ENCODE measurements at regions not wholly inside any gene's neighbourhood (a gene's known extent, or its start where the extent isn't known, plus 50 kb on each side); places are given as distances from the start of the nearest gene placed in this dataset.

GRCh38 chr14:54193871-54194270 lies 202.9 kb upstream of the CDKN3 start:
- H3K27ac ChIP-seq (ENCODE audit: control insufficient read depth, insufficient read depth, low read length): no peak overlapping the region
- no peak overlapping the region for H3K4me2 ChIP-seq (ENCODE audit: control insufficient read depth, extremely low read depth, insufficient read depth, low read depth, low read length)
- no peak for FAIRE-seq
- H3K9me3 ChIP-seq (ENCODE audit: control insufficient read depth, low read depth, low read length): no peaks in the 10 kb centered on the region
- no peak overlapping the region for H3K4me3 ChIP-seq (ENCODE audit: control insufficient read depth in 2 of 3, extremely low read depth in 1 of 3, insufficient read depth in 2 of 3, low read depth in 1 of 3, low read length in 3 of 3)
- peaks cover 27% of the 10 kb centered on the region for H3K4me1 ChIP-seq (ENCODE audit: control insufficient read depth, extremely low read depth, insufficient read depth, low read length)
- no peaks in the 10 kb centered on the region for H3K79me2 ChIP-seq (ENCODE audit: control insufficient read depth, insufficient read depth, low read length)
- H2AFZ ChIP-seq (ENCODE audit: control insufficient read depth, low read length): no peak overlapping the region
- dilution Hi-C loops (cut with MboI; ENCODE audit: extremely low pct_ligation_motif_present, low sequenced_read_pairs): no loop called here
- H3K36me3 ChIP-seq (ENCODE audit: control insufficient read depth in 2 of 2, extremely low read depth in 1 of 2, insufficient read depth in 2 of 2, low read length in 2 of 2): no peaks in the 10 kb centered on the region
- no peaks in the 10 kb centered on the region for H4K20me1 ChIP-seq (ENCODE audit: control insufficient read depth, extremely low read depth, insufficient read depth, low read length)
- no peak for DNase-seq (ENCODE audit: low read depth, low spot score)
- TF ChIP-seq CTCF (optimal IDR thresholded peaks at IDR 0.05 in 1 of 3, IDR thresholded peaks at IDR 0.05 in 1 of 3, conservative IDR thresholded peaks at IDR 0.05 in 1 of 3; ENCODE audit: extremely low read depth in 1 of 3, insufficient read depth in 2 of 3, low read length in 3 of 3) (no peak), EZH2 (IDR thresholded peaks at IDR 0.05; ENCODE audit: low read length) (no peak)
- H3K27me3 ChIP-seq (ENCODE audit: control insufficient read depth, extremely low read depth, insufficient read depth, low read length): no peaks in the 10 kb centered on the region
- H3K9me1 ChIP-seq (ENCODE audit: control insufficient read depth, extremely low read depth, insufficient read depth, low read length): no peaks in the 10 kb centered on the region
- no peak overlapping the region for H3K9ac ChIP-seq (ENCODE audit: control insufficient read depth, extremely low read depth, insufficient read depth, low read length)

- Histone ChIP-seq H3K27me3 (ENCODE audit: control insufficient read depth, extremely low read depth, insufficient read depth, low read length) (no peaks in the 10 kb centered on the region), H3K79me2 (ENCODE audit: control insufficient read depth, insufficient read depth, low read length) (no peaks in the 10 kb centered on the region), H3K9me3 (ENCODE audit: control insufficient read depth, low read depth, low read length) (no peaks in the 10 kb centered on the region), H3K36me3 (ENCODE audit: control insufficient read depth in 2 of 2, extremely low read depth in 1 of 2, insufficient read depth in 2 of 2, low read length in 2 of 2) (no peaks in the 10 kb centered on the region), H3K4me1 (ENCODE audit: control insufficient read depth, extremely low read depth, insufficient read depth, low read length) (peaks cover 21% of the 10 kb centered on the region), H3K4me3 (ENCODE audit: control insufficient read depth in 2 of 3, extremely low read depth in 1 of 3, insufficient read depth in 2 of 3, low read depth in 1 of 3, low read length in 3 of 3) (no peak overlapping the region), H2AFZ (ENCODE audit: control insufficient read depth, low read length) (no peak overlapping the region), H3K9me1 (ENCODE audit: control insufficient read depth, extremely low read depth, insufficient read depth, low read length) (no peaks in the 10 kb centered on the region), H4K20me1 (ENCODE audit: control insufficient read depth, extremely low read depth, insufficient read depth, low read length) (no peaks in the 10 kb centered on the region), H3K9ac (ENCODE audit: control insufficient read depth, extremely low read depth, insufficient read depth, low read length) (no peak overlapping the region), H3K4me2 (ENCODE audit: control insufficient read depth, extremely low read depth, insufficient read depth, low read depth, low read length) (no peak overlapping the region), H3K27ac (ENCODE audit: control insufficient read depth, insufficient read depth, low read length) (no peak overlapping the region)
- no peak for TF ChIP-seq EZH2 (IDR thresholded peaks at IDR 0.05; ENCODE audit: low read length)
- TF ChIP-seq CTCF (optimal IDR thresholded peaks at IDR 0.05 in 1 of 3, IDR thresholded peaks at IDR 0.05 in 1 of 3, conservative IDR thresholded peaks at IDR 0.05 in 1 of 3; ENCODE audit: extremely low read depth in 1 of 3, insufficient read depth in 2 of 3, low read length in 3 of 3): no peak
- dilution Hi-C loops (cut with MboI; ENCODE audit: extremely low pct_ligation_motif_present, low sequenced_read_pairs): no loop called here
- DNase-seq (ENCODE audit: low read depth, low spot score) (no peak), FAIRE-seq (no peak)
Measured at GRCh38 chr14:54194501-54194900, 202.3 kb upstream of the CDKN3 start.
